NCI-H2029 (cell line): ENCODE measurements at regions not wholly inside any gene's neighbourhood (a gene's known extent, or its start where the extent isn't known, plus 50 kb on each side); places are given as distances from the start of the nearest gene placed in this dataset.
"Not testable (repeated sequence)": the region's sequence is repeated elsewhere in the genome, so short reads cannot be mapped to it uniquely, and the experiment has no call there.

Experiments used
- DNase-seq: peaks from one replicate; lab custom pipeline; 2025; lab: John Stamatoyannopoulos, UW

DNA sequence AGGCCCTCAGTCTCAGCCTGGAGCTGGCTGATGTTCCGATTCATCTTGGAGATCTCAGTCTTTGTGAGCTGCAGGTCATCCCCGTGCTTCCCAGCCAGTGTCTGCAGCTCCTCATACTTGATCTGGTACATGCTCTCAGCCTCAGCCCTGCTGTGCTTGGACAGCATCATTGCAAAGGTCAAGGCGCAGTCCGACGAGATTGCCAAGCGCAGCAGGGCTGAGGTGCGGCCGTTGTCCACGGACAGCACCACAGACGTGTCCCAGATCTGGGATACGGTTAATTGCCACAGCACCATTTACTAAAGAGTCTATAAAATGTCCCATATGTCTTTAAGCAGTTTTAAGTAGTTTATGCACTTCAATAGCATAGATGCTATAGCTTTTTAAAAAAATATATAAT, 965.7 kb downstream of the FSCB start:
- DNase-seq: no peak

GRCh38 chr14:43540948-43541347, 966.1 kb downstream of the FSCB start:
- DNase-seq: no peak

DNA sequence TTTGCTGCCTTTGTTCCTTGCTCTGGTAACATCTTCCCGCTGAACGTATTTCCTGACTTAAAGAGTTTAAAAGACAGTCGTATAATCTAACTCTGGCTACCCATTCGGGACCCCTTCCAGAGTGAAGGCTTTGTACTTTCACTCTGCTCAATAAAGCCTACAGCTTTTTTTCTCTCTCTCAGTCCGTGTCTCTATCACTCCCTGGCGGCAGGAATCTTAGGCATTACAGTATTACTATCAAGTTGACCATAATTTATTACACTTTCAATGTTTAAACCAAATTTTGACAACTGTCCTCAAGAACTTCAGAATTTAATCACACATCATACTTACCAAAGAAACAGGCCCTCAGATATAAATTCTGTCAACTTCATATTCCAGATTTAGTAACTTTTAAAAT, 967.9 kb downstream of the FSCB start:
- no peak for DNase-seq

DNA sequence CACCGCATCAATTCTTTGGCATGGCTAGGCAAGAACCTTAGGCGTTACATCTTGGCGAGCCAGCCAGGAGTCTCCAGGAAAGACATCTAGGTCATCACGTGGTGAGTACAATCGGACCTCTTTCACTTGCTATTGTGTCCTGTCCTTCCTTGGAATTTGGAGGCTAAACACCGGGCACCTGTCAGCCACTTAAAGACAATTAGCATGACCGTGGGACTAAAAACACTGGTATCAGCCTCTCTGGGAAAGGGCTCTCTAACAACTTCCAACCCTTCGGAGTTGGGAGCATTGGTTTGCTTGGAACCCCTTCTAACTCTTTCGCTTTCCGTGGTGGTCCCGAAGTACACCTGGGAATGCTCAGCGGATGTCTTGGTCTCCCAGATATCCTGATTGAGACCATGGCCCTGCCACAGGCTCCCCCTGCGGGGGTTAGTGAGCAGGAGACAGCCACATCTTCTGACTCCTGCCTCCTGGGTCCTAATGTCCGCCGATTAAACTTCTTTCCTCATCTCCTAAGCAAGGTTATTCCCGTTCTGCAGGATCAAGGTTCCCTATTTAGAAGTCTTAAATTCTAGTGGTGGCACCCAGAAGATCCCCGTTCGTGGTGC, 971.7 kb downstream of the FSCB start:
- DNase-seq: no peak

DNA sequence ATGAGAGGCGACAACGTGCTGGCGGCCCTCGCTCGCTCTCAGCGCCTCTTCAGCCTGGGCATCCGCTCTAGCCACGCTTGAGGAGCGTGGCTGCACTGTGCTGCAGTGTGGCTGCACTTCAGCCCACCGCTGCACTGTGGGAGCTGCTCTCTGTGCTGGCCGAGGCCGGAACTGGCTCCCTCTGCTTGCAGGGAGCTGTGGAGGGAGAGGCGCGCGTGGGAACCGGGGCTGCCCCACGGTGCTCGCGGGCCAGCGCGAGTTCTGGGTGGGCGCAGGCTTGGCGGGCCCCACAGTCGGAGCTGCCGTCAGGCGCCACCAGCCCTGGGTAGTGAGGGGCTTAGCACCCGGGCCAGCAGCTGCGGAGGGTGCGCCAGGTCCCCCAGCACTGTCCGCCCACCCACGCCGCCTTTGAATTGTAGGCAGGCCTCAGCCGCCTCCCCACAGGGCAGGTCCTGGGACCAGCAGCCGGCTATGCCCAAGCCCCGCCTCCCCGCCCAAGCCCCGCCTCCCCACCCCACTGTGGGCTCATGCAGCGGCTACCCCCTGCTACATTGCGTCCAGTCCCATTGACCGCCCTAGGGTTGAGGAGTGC, 974.2 kb downstream of the FSCB start:
- no peak for DNase-seq

- DNase-seq: no peak
Measured at GRCh38 chr14:43528321-43528720, 978.8 kb downstream of the FSCB start.

DNA sequence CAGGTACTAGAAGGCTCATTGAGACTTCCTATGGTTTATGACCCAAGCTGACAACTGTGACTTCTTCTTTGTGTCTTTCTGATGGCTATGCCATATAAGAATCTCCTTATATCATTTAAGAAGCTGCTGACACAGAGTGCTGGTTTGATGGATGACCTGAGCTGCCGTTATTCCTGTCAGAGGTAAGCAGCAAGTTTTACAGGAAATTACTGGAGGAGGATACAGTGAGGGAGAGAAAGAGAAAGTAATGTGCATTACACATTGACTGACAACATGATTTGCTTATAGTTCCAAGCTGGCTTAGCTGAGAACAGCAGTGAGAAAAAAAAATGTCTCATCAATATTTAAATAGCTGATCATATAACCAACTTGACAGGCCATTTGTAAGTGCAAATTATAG, 981.4 kb downstream of the FSCB start:
- DNase-seq: no peak

DNA sequence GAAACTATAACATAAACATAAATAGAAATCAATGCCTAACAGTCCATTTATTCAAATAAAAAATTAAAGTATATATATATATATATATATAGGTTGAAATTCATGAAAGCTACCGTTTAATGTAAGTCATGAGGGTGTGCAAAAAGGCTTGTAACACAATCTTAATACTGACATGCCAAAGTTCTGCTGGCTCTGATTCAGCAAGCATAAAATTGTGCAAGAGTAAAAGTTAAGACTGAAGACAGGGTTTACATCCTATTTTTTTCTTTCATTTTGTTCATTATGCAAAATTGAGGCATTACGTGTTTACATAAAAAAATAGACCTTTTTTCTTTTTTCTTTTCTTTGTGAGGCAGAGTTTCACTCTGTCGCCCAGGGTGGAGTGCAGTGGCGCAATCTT, 984.2 kb downstream of the FSCB start:
- DNase-seq: no peak

DNA sequence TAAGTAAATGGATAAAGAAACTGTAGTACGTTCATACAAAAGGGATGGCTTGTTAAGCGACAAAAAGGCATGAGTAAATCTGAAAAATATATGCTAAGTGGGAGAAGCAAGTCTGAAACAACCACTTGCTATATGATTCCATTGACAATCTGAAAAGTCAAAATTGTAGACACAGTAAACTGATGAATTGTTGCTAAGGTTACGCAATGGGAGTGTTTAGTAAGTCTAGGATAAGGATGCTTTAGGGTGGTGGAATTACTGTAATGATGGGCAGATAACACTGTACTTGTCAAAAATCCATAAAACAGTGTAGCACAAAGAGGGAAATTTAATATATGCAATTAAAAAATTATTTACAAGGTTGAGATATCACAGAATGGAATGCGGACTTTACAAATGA, 984.9 kb downstream of the FSCB start:
- no peak for DNase-seq

DNA sequence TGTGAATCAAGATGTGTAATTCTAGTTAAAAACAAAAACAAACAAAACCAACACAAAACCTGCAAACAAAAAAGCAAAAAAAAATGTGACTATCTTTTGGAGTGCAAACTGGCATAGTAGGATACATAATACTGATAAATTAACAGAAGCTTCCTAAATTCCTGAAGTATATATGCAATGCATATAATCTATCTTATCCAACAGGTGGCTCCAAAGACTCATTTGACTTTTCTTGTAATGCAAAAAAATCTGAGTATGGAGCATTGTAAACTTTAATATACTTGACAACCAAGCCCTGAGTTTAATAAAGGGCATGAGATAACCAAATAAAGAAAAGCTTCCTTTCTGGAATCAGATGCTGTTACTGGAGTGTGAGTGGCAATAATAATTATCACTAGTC, 1003.6 kb downstream of the FSCB start:
- no peak for DNase-seq

DNA sequence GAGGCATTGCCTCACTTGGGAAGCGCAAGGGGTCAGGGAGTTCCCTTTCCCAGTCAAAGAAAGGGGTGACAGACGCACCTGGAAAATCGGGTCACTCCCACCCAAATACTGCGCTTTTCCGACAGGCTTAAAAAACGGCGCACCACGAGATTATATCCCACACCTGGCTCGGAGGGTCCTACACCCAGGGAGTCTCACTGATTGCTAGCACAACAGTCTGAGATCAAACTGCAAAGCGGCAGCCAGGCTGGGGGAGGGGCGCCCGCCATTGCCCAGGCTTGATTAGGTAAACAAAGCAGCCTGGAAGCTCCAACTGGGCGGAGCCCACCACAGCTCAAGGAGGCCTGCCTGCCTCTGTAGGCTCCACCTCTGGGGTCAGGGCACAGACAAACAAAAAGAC, 1014.7 kb downstream of the FSCB start:
- DNase-seq: not testable (repeated sequence)

GRCh38 chr14:43483415-43483814, 1023.7 kb downstream of the FSCB start:
- no peak for DNase-seq

GRCh38 chr14:43481864-43482263, 1025.2 kb downstream of the FSCB start:
- DNase-seq: no peak

DNA sequence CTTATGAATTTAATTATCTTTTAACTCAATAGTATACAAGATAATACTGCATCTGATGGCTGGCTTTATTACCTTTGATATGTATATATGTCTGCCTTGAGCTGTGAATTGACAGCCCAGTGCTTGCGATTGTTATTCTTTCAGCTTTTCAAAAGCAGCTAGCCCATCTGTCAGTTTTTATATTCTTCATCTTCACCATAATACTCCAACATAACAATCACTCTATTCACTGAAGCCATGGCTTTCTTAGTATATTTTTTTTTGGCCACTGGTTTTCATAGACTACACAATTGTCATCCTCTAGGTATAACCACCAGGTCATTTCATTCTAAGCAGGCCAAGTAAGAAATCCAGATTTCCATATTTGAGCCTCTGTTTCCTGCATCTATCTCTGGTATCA, 1026.1 kb downstream of the FSCB start:
- no peak for DNase-seq

DNA sequence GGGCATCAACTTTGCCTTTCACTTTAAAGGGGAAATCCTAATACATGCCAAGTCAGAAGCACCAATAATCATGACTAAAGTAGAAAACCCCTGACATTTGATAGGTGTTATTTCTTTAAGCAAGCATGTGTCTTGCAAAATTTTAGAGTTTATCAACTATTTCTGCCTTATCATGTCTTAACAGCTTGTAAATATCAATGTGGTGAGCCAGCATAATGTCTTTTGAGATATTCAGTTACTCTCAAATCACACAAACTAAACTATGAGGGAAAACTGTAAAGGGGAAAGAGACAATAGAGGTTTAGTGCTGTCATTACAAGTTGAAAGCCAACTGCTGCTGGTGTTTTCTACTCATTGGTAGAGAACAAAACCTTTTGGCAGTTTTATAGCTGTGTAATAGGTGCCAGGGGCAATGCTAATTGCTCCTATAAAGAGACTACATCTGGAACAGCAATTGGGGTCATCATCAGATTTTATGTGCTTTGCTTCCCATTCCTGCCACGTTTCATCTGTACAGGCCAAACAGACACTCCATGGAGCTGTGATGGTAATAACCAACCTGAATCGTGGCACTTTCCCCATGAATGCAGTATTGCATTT, 1027.4 kb downstream of the FSCB start:
- DNase-seq: no peak

DNA sequence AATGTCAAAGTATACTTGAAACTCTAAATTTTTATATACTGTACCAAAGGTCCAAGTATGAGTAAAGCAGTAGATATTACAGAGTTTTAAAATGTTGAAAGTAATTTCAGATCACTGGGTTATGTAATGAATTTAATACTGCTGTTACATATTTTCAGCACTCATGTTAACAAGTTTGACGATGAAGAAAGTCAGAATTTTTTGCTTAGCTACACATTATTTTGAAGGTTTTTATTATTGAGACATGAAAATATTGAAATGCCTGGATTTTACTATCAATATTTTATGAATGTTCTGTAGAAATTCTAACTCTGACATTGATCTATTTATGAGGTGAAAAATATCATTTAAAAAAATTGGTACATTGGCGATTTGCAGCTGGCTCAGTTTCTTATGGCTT, 1030.3 kb downstream of the FSCB start:
- no peak for DNase-seq

- no peak for DNase-seq
Measured at GRCh38 chr14:43475757-43476156, 1031.3 kb downstream of the FSCB start.

DNA sequence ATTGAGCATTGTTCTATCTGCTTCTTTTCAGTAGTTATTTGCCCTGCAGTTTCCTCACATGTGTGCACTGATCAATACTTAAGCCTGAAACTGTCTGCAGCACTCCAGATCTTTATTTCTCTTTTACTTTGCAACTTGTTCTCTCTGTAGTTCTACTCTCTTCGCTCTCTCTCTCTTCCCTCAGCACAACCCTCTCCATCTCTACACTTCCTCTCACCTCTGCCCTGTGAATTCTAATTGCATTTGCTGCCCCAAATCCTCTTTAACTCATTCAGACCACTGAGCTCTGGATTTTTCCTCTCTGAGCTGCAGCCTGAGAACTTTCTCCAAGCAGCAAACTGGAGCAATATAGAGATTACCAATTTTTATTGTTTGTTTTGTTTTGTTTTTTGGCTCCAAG, 1035.5 kb downstream of the FSCB start:
- DNase-seq: no peak

DNA sequence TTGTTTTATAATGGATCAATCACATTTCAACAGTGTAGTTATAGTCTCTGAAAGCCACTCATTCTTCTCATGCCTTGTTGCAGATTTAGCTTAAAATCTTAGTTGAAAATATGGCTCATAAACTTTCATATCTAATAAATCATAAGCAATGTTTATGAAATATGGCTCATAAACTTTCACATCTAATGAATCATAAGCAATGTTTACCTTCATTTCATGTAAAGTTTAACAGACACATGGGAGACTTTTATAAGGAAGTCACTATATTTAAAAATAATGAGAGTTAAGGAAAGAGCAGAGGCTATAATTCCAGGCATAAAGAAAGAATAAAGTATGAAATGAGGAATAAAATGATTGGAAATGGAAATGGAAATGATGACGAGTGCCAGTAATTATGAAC, 1042.1 kb downstream of the FSCB start:
- no peak for DNase-seq

DNA sequence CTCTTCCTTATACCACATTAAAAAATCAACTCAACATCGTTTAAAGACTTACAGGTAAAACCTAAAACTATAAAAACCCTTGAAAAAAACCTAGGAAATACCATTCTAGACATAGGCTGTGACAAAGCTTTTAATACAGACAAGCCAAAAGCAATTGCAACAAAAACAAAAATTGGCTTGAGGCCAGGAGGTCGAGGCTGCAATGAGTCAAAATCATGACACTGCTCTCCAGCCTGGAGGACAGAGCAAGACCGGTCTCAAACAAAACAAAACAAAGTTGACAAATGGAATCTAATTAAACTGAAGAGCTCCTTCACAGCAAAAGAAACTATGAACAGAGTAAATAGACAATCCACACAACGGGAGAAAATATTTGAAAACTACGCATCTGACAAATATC, 1057.8 kb downstream of the FSCB start:
- DNase-seq: peak; percentile 52

- DNase-seq: no peak
Measured at GRCh38 chr14:43438056-43438455, 1069.0 kb downstream of the FSCB start.

DNA sequence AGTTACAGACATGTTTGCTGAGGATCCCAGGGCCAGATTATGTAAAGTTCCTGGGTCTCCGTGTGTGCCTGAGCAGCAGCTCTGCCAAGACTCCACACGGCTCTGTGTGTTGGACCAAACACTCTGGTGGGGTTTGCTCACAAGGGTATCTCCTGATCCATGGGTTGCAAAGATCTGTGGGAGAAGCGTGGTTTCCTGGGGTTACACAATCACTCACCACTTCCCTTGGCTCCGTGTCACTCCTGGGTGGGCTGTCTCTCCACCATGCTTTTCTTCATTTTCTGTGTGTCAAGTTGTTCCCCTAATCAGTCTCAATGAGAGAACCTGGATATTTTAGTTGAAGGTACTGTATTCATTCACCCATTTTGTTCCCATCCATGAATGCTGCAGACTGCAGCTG, 1088.8 kb downstream of the FSCB start:
- DNase-seq: no peak

DNA sequence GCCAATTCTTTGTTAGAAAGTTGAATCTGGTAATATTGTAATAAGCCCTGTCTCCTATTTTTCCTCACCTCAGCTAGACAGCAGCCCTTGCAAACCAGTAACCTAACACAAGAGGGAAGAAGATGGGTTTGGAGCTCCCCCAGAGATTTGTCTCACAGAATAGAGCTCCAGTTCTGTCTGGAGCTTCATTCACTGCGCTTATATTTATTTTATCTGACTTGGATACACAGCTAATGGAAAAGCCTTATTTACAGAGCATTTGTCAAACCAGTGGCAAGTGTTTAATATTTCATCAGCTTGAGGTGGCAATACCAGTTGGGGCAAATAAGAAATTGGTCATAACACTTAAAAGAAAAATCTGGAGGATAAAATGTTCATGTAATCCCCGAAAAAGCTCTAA, 1094.0 kb downstream of the FSCB start:
- DNase-seq: no peak

DNA sequence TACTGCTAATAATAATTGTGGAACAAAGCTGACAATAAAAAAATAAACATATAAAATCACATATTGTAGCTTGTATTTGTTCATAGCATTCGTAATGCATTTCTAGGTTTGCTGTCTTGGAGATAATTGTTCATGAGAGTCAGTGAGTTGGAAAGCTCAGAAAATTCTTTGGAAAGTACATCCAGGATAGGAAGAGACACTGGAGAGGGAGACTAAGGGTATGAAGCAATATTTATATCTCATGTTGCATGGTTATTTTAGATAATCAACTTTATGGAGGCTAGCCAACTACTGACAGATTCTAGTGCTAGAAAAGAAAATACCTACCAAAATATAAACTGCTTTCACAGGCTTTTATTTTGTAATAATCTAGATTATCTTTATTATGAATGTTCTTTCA, 1095.2 kb downstream of the FSCB start:
- DNase-seq: no peak
